Right ventricle myocardium inferior (tissue), 1 donor: ENCODE measurements at regions not wholly inside any gene's neighbourhood (a gene's known extent, or its start where the extent isn't known, plus 50 kb on each side); places are given as distances from the start of the nearest gene placed in this dataset.
"Not testable (repeated sequence)": the region's sequence is repeated elsewhere in the genome, so short reads cannot be mapped to it uniquely, and the experiment has no call there.

Experiments used
- ATAC-seq: fragments of 200-7000 bp; cut with Tn5 transposase; one replicate; pipeline ENCODE4 v1.9.1; 2020; ENCODE audit warnings: mild to moderate bottlenecking, moderate library complexity
- DNase-seq: peaks from one replicate; pipeline ENCODE4 v3.0.0; 2021; ENCODE audit errors: missing footprints
- intact Hi-C: fragments of 100-400 bp; cut with DNase I; formaldehyde crosslinking; loops from one replicate; pipeline ENCODE4 v1.11.0; 2022
- donor health status: DM: no; HTN: yes; CAD: no; lungs with severe emphysema.

DNA sequence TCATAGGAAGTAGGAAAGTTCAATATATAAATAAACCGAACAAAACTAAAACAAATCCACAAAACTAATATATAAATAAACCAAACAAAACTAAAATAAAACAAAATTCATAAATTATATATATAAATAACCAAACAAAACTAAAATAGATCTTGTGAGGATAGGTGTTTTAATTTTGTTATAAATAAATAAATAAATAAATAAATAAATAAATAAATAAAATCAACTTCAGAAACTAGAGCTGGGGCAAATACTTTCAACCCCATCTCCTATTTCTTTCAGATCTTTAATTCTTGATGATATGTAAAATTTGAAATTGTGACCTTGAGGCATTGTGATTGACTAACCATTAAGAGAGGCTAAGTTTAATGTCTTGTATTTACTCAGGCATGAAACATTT is 416.1 kb downstream of the SAMD5 start:
- ATAC-seq (no peak), DNase-seq (no peak)
- intact Hi-C loops = no loop called here

DNA sequence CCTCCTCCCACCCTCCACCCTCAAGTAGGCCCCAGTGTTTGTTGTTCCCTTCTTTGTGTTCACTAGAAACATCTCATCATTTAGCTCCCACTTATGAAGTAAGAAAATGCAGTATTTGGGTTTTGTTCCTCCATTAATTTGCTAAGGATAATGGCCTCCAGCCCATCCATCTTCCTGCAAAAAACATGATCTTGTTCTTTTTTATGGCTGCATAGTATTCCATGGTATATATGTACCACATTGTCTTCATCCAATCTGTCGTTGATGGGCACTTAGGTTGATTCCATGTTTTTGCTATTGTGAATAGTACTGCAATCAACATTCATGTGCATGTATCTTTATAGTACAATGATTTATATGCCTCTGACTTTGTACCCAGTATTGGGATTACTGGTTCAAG is 416.8 kb upstream of the SASH1 start:
- intact Hi-C loops = no loop called here
- ATAC-seq (no peak), DNase-seq (no peak)

DNA sequence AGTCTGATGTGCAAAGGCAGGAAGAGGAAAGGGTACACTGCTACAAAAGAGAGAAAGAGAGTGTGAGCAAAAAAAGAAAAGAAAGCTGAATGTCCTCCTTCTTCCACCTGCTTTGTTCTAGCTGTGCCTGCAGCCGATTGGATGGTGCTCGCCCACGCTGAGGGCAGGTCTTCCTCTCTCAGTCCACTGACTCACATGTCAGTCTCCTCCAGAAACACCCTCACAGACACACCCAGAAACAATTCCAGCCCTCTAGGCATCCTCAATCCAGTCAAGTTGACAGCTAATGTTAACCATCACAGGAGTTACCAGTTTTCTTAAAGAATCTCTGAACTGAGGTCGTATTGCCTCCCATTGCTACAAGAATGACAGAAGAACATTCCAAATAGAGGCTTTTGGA is 411.9 kb upstream of the SASH1 start:
- ATAC-seq (no peak), DNase-seq (no peak)
- intact Hi-C loops = no loop called here

DNA sequence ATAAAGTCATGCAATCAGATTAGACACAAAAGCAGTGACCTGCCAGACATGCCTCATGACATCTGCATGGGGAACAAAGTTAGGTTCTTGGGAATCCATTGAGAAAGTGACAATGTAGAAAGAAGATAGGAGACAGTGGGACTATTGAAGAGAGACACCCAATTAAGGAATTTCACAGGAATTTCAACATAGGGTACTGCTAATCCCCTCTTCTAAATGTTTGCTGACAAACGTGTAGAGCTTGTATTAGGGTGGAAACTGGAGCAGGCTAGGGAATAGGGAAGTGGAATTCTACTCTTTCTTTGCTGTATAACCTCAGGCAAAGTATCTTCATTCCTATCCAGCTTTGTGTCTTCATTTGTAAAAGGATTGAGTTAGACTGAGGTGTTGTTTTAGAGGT is 409.4 kb upstream of the SASH1 start:
- intact Hi-C loops = no loop called here
- DNase-seq (no peak), ATAC-seq (no peak)

DNA sequence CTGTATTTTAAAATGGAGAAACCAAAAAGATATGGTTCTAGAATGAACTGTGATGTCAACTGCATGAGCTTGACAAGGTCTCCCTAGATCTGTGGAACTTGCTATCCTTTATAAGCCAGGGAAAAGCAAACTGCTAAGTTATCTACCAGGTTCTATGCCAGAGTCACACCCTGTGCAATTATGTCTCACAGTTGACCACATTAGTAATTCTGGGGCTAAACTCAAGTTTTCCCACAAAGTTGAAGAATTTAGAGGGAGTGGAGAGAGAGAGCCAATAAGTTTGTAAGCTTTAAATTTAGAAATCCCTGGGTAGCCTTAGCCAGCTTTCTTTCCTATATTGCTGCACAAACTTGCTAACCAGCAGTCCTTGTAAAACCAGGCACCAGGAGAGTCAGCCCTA is 407.0 kb upstream of the SASH1 start:
- ATAC-seq = no peak
- no peak for DNase-seq
- intact Hi-C loops = no loop called here

DNA sequence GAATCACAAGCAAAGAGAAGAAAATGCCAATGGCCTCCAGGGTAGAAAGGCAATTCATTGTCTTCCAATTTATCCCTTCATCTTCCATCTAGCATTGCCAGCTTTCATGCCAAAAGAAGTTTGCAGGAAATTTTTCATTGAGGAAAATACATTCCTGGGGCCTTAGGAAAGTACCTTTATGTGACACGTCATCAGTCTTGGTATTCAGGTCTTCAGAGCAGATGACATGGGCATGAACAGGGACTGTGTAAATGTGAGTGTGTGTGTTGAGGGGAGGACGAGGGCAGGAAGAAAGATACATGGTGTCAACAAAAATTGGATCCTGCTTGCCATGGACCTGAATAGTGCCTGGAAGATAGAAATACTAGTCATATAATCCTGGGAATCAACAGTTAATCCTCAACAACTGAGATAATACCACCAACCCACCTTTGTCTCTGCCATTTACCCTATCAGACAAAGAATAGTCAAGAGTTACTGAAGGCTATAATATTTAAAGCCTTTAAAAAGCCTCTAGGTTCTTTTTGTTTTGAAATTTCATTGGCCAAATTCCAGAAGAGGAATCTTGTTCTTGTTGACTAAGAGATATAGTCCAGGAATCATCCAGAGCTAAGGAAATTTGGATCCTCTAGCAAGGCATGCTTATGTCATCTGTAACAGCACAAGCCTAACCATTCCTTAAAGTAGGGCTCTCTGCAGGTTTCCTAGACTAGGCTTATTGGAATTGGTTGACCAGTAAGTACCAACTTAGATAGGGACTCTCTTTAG is 405.8 kb upstream of the SASH1 start:
- intact Hi-C loops = no loop called here
- ATAC-seq = no peak

DNA sequence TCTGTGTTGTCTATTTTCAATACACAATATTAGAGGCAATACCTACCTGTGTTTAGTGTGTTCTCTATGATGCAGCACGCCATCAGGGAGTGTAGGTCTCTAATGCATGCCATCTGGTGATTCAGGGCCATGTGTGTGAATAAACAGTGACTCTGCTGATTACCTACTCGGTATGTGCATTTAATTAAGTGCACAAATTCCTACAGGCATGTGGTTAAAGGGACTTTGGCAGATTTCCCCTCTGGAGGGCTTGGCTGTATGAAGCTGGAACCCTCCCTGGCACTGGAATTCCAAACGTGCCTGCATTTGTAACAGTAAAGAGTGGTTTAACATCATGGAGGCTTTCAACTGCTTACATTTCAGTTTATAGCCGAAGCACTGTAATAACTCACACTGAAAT is 401.5 kb upstream of the SASH1 start:
- no peak for DNase-seq
- intact Hi-C loops = no loop called here
- no peak for ATAC-seq

More for the DNA sequence above, 405.8 kb upstream of the SASH1 start:
- no peak for DNase-seq

DNA sequence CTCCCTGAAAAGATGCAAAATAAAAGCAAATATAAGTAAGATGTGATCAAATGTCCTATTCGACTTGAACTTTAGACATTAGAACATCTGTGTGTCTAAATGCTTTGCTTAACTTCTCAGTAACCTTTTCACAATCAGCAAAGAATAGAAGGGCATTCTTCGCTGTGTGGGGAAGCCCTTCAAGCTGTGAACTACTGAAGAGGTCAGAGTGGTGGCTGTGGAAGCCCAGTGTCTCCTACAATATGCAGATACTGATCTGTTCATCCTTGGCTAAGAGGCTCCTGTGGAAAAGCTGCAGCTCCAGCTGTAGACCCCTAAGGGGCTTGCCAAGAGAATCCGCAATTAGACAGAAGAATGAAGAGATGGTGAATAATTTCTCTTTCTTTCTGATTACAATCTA is 400.3 kb upstream of the SASH1 start:
- intact Hi-C loops = no loop called here
- no peak for DNase-seq
- no peak for ATAC-seq

DNA sequence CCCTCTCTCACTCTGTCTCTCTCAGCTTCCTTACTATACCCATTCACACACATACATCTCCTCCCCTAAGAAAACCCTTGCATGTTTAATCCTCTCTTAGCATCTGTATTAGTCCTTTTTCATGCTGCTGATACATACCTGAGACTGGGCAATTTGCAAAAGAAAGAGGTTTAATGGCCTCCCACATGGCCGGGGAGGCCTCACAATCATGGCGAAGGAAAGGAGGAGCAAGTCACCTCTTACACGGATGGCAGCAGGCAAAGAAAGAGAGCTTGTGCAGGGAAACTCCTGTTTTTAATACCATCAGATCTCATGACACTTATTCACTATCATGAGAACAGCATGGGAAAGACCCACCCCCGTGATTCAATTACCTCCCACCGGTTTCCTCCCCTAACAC is 398.5 kb upstream of the SASH1 start:
- intact Hi-C loops = no loop called here
- ATAC-seq = no peak
- no peak for DNase-seq

DNA sequence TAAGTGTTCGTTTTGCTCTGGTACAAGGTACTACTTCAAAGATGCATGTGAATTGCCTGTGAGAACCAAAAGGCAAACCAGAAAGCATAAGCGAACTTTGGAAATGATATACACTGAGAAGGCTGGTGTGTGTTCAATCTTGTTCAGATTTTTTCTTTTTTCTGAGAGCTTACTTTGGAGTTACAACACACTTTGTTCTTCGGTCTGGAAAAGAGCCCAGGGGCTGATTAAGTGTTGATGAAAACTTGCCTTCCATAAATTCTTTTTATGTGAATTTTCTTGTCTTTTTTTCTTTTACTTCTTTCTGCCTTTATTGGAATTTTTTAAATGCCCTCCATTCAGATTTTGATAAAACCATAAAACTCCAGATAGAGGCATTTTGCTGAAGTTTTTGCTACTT is 395.1 kb upstream of the SASH1 start:
- DNase-seq (no peak), ATAC-seq (no peak)
- intact Hi-C loops = no loop called here

DNA sequence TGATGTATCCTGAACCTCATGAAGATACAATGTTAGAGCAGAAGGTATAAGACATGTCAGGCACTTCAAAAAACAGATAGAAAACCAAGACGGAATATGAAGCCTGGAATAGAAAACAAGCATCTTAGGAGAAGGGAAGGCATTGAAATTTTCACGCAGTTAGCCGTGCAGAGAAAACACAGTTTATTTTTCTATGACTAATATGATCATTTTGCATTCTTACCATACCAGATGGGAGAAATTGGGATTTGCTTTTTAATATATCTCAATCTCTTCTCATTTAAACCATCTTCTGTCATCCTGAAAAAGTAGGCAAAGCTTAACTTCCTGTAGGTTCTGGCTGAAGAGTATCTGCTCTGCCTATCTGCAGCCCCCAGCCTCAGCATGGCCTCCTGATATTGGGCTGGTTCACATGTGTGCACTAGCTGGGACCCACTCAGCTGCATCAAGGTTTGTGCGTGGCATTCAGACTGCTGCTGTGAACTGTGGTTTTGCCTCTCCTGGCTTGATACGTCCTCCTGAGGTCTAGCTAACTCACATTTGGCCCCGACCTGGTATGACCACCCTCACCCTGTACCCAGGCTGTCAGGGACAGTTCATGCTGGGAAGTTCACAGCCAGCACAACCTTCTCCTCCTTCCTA is 392.5 kb upstream of the SASH1 start:
- no peak for DNase-seq
- intact Hi-C loops = no loop called here
- no peak for ATAC-seq

DNA sequence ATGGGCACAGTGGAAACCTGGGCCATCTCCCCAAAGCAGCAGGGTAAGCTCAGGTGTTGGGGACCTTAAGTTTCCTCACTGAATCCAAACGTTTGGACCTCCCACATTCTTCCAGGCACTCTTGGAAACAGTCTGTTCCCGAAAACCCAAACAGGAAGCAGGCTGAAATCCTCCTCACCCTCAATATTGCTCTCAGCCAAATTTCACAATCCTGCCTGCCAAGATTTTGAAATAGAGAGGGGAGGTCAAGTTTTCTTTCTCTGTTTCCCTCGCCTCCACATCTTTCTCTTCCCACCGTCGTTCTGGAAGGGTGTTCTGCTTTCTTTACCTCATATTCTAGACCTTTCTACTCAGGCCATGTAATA is 392.0 kb upstream of the SASH1 start:
- intact Hi-C loops = no loop called here
- DNase-seq (no peak), ATAC-seq (peak; percentile 42)

DNA sequence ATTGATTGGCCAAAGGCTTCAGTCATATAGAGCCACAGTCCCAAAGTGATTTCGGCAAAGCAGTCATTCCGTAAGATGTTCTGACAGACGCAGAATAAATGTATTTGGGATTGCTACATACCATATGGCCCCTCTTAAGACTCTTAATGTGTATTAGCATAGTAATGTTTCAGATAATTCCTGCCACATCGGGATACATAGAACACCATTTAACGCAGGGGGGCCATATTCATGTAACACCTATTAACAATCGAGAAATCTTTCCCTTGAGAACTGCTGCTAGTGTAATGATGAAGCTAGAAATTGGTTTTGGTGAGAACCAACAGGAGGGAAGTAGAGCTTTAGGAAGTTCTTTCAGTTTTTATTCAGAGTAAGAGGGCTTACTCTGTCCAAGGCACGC is 390.9 kb upstream of the SASH1 start:
- ATAC-seq = no peak
- no peak for DNase-seq
- intact Hi-C loops = no loop called here

DNA sequence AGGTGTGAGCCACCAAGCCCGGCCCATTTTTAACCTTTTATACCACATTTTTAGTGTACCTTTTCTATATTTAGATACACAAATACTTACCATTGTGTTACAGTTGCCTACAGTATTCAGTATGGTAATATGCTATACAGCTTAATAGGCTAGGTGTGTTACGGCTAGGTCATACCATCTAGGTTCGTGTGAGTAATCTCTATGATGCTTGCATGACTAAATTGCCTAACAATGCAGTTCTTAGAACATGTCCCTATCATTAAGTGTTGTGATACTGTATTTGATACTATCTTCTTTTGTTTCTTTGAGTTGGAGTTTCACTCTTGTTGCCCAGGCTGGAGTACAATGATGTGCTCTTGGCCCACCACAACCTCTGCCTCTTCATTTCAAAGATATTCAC is 387.7 kb upstream of the SASH1 start:
- no peak for ATAC-seq
- DNase-seq = no peak
- intact Hi-C loops = no loop called here

DNA sequence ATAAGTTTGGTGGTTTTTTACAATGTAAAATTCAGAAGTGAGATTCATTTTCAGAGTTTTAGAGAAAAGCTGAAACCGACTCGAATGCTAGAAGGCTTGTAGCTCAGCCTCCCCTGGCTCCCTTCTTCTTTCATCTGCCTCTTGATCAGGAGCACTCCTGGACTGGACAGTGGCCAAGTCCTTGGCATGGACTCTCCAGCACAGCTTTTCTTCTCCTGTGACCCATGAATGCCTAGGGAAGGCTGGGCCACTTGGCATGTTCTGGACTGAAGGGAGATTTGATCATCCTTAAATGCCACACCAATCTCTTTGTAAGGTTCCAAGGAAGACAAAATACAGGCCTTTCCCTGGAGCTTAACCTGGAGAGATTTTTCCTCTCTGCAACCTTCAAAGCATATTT is 384.0 kb upstream of the SASH1 start:
- ATAC-seq (no peak), DNase-seq (no peak)
- intact Hi-C loops = no loop called here

DNA sequence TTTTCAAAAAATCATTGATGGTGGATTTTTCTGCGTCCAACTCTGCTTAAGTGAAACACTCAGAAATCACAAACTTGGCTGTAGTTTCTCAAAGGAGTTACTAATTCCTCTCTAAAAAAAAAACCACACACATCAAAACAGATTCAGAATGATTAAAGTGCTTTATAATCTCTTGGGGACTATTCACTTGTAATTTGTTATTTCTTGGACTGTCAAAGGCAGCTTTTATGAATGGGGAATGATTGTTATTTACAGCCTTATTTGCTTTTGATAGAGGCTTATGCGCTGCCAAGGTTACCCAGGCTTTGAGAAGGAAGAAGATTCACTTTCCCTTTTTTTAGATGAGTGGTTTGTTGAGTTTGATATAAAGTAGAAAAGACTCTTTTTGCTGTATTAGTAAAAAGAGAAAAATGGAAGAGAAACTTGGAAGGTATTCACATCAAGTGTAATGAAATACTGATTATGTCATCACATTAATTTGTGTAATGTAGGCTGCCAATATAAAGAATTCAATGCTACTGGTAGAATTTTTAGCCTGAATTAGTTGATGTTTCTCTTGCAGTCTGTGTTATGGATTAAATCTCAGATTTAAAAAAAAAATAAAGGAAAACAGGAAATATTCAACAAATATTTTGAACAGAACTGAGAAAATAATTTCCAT is 381.0 kb upstream of the SASH1 start:
- ATAC-seq = no peak
- no peak for DNase-seq
- intact Hi-C loops = no loop called here

DNA sequence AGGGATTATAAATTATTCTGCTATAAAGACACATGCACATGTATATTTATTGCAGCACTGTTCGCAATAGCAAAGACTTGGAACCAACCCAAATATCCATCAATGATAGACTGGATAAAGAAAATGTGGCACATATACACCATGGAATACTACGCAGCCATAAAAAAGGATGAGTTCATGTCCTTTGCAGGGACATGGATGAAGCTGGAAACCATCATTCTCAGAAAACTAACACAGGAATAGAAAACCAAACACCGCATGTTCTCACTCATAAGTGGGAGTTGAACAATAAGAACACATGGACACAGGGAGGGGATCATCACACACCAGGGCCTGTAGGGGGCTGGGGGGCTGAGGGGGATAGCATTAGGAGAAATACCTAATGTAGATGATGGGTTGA is 377.2 kb upstream of the SASH1 start:
- intact Hi-C loops, ATAC-seq, DNase-seq: not testable (repeated sequence)

DNA sequence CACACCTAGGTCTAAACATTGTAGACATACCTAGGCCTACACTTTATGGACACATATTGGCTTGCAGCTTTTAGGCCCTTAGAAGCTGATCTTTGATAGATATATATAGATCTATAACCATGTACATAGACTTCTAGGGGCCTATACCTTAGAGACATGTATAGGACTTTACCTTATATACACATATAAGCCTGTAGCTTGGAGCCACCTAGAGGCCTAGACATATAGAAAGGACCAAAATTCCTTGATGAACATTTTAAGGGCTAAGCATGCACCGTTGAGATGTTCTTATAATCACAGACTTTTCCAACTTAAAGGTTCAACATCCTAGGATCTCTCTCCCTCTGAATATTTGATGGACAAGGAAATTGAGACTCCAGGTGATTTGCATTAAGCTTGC is 371.7 kb upstream of the SASH1 start:
- intact Hi-C loops = no loop called here
- ATAC-seq = no peak
- DNase-seq = no peak

DNA sequence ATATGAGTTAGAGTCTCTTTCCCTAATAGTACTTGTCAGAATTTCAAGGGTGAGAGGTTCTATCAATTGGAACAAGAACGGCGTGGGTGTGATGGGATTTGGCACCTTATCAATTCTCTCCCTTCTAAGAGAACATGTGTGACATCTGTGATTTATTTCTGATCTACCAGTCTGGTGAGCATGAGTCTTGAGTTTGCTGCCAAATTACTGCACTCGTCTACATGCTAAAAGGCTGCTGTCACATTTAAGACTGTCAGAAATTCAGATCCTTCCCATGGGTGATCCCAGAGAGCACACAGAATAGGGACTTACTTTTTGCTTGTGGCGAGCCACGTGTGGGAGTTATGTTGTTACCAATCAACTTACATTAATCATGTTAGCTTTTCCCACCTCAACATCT is 370.2 kb upstream of the SASH1 start:
- no peak for ATAC-seq
- no peak for DNase-seq
- intact Hi-C loops = no loop called here

DNA sequence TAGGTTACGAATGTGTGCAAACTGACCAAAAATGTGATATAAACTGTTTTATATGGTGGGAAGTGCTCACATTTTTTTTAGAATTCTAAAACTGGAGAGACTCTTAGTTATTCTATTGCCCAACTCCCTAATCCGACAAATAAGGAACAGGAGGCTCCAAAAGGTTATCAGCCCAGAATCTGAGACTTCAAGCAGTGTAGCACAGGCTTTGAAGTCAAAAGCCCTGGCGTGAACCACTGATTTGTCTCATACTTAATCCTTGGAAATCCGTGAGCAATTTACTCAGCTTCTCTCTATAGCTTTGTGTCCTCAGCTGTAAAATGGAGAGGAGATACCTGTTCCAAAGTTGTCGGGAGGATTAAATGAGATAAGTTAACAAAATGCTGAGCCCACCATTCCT is 368.8 kb upstream of the SASH1 start:
- DNase-seq (no peak), ATAC-seq (no peak)
- intact Hi-C loops = no loop called here
